ENCODE measurements at regions not wholly inside any gene's neighbourhood (a gene's known extent, or its start where the extent isn't known, plus 50 kb on each side); places are given as distances from the start of the nearest gene placed in this dataset.

DNA sequence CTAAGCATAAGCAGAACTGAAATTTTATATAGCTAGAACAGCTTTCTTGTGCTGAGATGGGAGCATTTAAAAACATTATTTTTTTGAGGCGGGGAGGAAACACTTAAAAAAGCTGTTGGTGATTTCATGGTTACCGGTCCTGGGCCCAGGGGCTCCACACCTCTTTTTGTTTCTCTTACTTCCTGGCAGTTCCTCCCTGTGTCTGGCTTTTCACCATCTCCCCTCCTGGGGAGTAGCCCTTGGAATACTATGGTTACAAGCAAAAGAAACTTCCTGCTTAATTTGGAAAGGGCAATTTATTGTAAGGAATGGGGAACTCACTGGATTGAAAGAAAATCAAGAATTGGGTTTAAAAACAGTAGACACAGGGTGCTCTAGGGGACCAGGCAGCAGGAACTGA is 105.1 kb downstream of the SLC24A2 start:
- POLR2A ChIA-PET = no interaction called here
- no peak for TF ChIP-seq CTCF (IDR thresholded peaks at IDR 0.05; ENCODE audit: control extremely low read depth, extremely low read depth, low read depth, missing control alignments)
- CTCF ChIA-PET = interaction anchor here (1.5 kb wide), 1 partner anchor 14 kb away, joined by 3 read pairs; no protein-coding TSS in a partner anchor
- no peak for DNase-seq (ENCODE audit: extremely low spot score)

GRCh38 chr9:19682397-19682796 is 106.4 kb downstream of the SLC24A2 start:
- ChIA-PET CTCF (interaction anchor here (1.3 to 1.6 kb wide), 3 partner anchors 13 to 19 kb away, joined by 3 to 4 read pairs (median 3); no protein-coding TSS in a partner anchor), POLR2A (no interaction called here)
- no peak for TF ChIP-seq CTCF (IDR thresholded peaks at IDR 0.05; ENCODE audit: control extremely low read depth, extremely low read depth, low read depth, missing control alignments)
- no peak for DNase-seq (ENCODE audit: extremely low spot score)

DNA sequence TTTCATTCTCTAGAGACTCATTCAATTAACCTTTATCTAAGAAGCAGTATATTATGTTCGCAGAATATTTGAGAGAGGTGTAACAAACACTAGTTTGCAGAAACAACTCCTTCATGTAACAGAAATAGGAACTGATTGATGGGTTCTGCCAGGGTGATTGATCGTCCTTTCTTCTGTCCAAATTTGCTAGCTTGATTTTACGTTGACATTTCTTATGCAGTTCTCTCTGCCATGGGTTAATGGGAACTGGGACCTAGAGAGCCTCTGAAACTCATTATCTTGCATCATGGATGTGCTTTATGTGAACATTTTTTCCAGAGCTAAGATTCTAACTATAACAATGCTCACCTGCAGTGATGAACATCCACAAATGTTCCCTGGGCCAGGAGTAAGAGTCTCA is 107.0 kb downstream of the SLC24A2 start:
- no peak for TF ChIP-seq CTCF (IDR thresholded peaks at IDR 0.05; ENCODE audit: control extremely low read depth, extremely low read depth, low read depth, missing control alignments)
- no peak for DNase-seq (ENCODE audit: extremely low spot score)
- POLR2A ChIA-PET = no interaction called here
- CTCF ChIA-PET = interaction anchor here (1.3 to 1.6 kb wide), 2 partner anchors 13 to 18 kb away, joined by 3 to 4 read pairs; no protein-coding TSS in a partner anchor

- CTCF ChIA-PET = no interaction called here
- no peak for DNase-seq (ENCODE audit: extremely low spot score)
- POLR2A ChIA-PET = no interaction called here
- TF ChIP-seq CTCF (IDR thresholded peaks at IDR 0.05; ENCODE audit: control extremely low read depth, extremely low read depth, low read depth, missing control alignments) = no peak
These were observed 110.9 kb downstream of the SLC24A2 start for GRCh38 chr9:19677924-19678323.

DNA sequence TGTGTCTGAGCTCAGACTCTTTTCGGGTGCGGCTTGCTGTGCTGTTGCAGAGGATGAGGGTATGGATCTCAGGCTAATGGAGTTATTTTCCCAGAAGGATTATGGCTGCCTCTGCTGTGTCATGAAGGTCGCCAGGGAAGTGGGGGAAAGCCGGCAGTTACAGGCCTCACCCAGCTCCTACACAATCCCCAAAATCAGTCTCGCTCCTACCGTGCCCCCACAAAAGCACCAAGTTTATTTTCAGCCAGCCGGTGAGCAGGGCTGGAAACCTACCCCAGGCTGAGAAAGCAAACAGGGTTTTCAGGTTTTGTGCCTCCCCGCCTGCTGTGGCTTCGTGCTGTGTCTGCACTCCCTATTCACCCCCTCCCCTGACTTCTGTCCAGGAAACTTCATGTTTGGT is 113.3 kb downstream of the SLC24A2 start:
- no peak for TF ChIP-seq CTCF (IDR thresholded peaks at IDR 0.05; ENCODE audit: control extremely low read depth, extremely low read depth, low read depth, missing control alignments)
- CTCF ChIA-PET = no interaction called here
- POLR2A ChIA-PET = no interaction called here
- DNase-seq (ENCODE audit: extremely low spot score) = no peak

DNA sequence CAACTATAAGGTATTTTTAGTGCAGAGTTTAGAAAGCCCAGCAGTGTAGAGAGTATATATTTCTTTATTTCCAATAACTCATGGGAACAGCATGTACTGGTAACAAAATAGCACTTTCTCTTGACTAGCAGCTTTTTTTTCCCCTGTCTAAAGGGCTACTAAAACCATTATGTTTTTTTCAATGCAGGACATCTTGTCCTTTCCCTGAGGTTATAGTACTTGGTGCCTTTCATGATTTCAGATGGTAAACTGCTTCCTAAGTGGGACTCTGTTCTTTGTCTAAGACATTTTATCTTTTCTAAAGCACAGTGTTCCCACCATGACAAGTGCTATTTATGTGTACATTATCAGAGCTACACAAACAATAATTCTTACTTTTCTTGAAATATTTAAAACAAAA is 122.3 kb downstream of the SLC24A2 start:
- no peak for TF ChIP-seq CTCF (IDR thresholded peaks at IDR 0.05; ENCODE audit: control extremely low read depth, extremely low read depth, low read depth, missing control alignments)
- no peak for DNase-seq (ENCODE audit: extremely low spot score)
- POLR2A ChIA-PET = no interaction called here
- CTCF ChIA-PET = interaction anchor here (1.5 to 2.3 kb wide), 2 partner anchors 13 to 202 kb away, joined by 5 to 6 read pairs; no protein-coding TSS in a partner anchor

Measured in GM10248 (cell line).